LNCAP (cell line): ENCODE measurements at regions not wholly inside any gene's neighbourhood (a gene's known extent, or its start where the extent isn't known, plus 50 kb on each side); places are given as distances from the start of the nearest gene placed in this dataset.

Source experiments
- TF ChIP-seq, protein P1 (sequence below): fragments of 450-650 bp; IDR thresholded peaks from 2 replicates; pipeline ENCODE4 v1.5.1; 2017; ENCODE audit warnings: mild to moderate bottlenecking

DNA sequence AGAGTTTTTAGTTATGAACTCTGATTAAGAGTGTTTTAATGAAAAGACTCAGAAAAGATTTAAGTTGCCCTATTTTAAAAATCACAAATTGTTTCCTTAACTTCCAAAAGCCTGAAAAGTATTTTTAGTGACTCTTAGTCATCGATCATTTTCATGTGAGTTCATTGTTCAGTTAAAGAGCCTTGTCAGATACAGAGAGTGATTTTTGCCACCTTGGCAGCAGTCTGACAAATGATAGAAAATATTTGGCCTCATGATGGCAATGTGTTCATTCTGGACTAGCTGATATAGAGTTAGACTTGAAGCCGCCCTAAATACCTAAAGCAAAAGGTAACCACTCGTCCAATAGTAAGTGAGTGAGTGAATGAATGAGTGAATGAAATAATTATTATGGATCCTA, 225.8 kb downstream of the CPS1 start:
- TF ChIP-seq, protein P1, sequence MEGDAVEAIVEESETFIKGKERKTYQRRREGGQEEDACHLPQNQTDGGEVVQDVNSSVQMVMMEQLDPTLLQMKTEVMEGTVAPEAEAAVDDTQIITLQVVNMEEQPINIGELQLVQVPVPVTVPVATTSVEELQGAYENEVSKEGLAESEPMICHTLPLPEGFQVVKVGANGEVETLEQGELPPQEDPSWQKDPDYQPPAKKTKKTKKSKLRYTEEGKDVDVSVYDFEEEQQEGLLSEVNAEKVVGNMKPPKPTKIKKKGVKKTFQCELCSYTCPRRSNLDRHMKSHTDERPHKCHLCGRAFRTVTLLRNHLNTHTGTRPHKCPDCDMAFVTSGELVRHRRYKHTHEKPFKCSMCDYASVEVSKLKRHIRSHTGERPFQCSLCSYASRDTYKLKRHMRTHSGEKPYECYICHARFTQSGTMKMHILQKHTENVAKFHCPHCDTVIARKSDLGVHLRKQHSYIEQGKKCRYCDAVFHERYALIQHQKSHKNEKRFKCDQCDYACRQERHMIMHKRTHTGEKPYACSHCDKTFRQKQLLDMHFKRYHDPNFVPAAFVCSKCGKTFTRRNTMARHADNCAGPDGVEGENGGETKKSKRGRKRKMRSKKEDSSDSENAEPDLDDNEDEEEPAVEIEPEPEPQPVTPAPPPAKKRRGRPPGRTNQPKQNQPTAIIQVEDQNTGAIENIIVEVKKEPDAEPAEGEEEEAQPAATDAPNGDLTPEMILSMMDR = no peak

DNA sequence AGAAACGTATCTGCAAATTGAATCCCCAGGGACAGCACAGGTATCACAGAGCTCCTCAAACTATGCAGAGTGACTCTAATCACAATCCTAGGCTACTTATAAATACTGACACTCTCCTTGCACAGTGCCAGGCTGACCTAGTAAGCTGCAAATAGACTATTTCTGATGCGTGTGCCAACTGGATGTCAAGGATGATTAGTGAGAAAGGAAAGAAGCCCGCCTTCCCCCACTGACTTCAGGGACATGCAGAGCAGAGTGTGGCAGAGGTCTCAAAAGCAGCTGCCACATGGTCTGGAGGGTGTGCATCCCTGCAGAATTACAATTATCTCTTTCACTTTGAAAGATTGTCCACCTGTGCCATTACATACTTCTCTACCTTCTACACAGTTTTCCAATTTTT, 235.6 kb downstream of the CPS1 start:
- TF ChIP-seq, protein P1 = no peak

DNA sequence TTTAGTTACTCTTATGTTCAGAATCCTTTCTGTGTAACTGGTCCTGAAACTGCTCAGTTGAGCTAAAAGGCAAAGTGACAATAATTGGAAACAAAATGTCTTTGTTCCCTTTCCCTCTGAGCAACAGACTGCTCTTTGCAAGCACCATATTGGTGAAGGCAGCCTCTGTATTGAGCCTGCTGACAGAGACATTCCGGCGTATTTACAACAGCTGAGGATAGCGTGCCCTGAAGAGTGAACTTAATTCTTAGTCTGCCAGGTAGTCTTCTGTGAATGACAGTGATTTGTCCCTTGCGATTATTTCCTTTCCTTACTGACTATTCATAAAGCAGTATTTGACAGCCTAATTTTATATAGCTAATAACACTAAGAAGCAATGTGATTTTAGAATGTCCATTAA, 239.1 kb downstream of the CPS1 start:
- TF ChIP-seq, protein P1 = no peak

DNA sequence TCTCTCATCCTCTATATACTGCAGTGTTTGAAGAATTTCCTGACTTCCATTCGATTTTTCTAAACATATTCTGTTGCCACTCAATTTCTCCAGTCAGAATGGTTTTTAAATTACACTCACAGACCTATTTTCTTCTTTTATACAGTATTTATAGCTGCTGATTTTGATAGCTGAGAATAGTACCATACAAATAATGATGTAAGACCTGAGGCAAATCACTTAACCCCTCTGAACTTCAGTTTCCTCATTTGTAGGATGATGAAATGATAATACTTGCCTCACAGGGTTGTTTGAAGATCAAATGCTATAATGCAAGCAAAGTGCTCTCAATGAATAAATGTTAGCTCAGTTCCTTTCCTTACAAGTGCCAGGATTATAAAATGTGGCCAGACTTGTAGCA, 241.8 kb downstream of the CPS1 start:
- TF ChIP-seq, protein P1 = no peak

DNA sequence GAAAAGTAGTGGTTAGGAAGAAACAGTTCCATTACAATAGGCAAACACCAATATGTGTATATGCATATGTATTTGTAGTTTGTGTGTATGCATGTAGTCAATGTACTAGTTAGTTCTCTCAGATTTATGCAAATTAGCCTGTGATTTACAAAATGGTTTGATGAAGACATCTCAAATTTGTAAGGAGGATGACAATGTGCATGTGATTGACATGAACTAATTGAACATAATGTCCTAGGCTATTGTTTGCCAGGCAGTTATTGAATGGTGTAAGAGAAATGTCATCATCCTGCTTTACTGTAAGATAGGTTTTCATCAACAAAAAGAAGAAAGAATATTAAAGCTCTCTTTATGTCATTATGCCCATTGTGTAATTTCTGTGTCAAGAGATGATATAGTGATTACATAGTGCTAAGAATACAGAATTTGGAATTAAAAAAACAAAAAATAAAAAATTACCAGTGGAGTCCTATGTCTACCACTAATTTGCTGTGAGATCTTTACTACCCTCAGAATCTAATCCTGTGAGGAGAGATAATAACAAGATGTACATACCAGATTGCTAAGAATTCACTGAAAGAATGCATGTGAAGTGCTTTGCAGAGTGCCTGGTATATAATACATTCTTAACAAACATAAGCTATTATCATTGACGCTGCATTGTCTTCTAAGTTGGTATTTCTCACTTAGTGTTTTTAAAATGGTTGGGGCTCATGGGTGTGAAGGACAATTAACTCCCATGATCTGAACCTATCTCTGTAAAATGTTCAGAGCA, 258.0 kb downstream of the CPS1 start:
- TF ChIP-seq, protein P1 = no peak

DNA sequence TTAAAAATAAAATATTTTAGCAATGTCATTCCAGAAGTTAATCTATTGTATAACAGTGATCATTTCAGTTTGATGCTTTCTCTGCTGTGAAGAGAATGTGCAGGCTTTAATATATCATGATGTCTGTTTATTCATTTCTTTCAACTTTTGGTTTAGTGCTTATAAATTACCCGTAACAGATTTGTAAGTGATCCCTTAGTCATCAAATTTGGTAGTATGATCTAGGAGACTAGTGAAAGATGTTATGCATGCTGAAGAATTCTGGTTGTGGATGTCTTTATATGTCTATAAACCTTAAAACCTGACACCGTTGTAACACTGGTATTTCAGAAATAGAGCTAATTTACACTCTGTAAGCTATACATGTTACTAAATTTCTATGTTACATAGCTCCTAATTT, 260.4 kb downstream of the CPS1 start:
- TF ChIP-seq, protein P1 = no peak

DNA sequence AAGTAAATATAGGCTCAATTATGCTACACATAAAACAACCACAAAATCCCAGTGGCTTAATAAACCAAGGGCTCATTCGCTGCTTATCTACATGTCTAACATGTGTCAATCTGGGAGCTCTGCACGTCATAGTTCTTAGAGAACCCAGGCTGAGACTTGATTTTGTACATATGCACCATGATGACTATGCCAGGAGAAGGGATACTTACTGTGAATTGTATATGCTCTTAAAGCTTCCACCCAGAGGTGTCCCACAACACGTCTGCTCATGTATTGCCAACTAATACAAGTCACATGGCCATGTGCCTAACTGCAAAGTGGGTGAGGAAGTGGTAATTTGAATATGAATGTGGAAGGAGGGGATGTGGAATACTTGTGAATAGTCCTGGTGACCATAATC, 262.1 kb downstream of the CPS1 start:
- TF ChIP-seq, protein P1 = no peak

DNA sequence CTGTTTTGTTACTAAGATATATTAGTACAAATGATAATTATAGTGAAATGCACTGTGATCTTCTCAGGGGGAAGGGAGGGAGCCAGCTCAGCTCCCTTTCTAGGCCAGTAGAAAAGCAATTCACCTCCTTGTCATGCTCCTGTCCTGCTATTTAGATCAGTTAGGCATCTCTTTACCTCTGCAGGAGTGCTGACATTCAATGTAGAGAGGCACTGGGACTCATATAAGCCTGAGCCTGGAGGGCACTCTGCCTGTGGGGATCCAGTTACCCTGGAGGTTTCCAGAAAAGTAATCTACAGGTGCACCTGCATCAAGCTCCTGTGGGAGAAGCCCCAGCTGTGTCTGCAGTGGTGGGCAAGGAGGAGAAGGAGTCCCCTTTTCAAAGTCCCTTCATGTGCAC, 277.0 kb downstream of the CPS1 start:
- TF ChIP-seq, protein P1 = no peak
